Calu3 (cell line): ENCODE measurements at regions not wholly inside any gene's neighbourhood (a gene's known extent, or its start where the extent isn't known, plus 50 kb on each side); places are given as distances from the start of the nearest gene placed in this dataset.
"Not testable (repeated sequence)": the region's sequence is repeated elsewhere in the genome, so short reads cannot be mapped to it uniquely, and the experiment has no call there.

Source experiments
- BruUV-seq: library from RNA; stranded (reverse); fragments of 400-500 nt; replicated peaks from 2 replicates; lab custom pipeline; 2021; lab: Mats Ljungman, UMichigan
- CTCF ChIA-PET: fragments of 300-600 bp; sonication (Branson Sonifier 250); formaldehyde crosslinking; loops from one replicate; lab custom pipeline; 2022; ENCODE audit warnings: antibody characterized with exemption; lab: Charles Lee
- DNase-seq: peaks from one replicate; pipeline ENCODE4 v3.0.0; 2022
- H3K27ac Mint-ChIP-seq: one replicate; pipeline ENCODE4 v1.8.0; 2022; ENCODE audit warnings: mixed read lengths; ENCODE audit not compliant: unreplicated experiment
- H3K27me3 Mint-ChIP-seq: one replicate; pipeline ENCODE4 v1.8.0; 2022; ENCODE audit warnings: mixed read lengths; ENCODE audit not compliant: unreplicated experiment
- H3K36me3 Mint-ChIP-seq: one replicate; pipeline ENCODE4 v1.8.0; 2022; ENCODE audit warnings: mild to moderate bottlenecking, moderate library complexity, mixed read lengths; ENCODE audit not compliant: insufficient read depth, unreplicated experiment
- H3K4me1 Mint-ChIP-seq: one replicate; pipeline ENCODE4 v1.8.0; 2022; ENCODE audit warnings: mild to moderate bottlenecking, low read depth, mixed read lengths; ENCODE audit not compliant: unreplicated experiment
- H3K4me3 Mint-ChIP-seq: one replicate; pipeline ENCODE4 v1.8.0; 2022; ENCODE audit warnings: mild to moderate bottlenecking, low read depth, moderate library complexity, mixed read lengths; ENCODE audit not compliant: unreplicated experiment
- H3K9me3 Mint-ChIP-seq: one replicate; pipeline ENCODE4 v1.8.0; 2022; ENCODE audit warnings: low read depth, mixed read lengths; ENCODE audit not compliant: unreplicated experiment
- intact Hi-C: fragments of 100-400 bp; cut with micrococcal nuclease; formaldehyde crosslinking; loops from one replicate; pipeline ENCODE4 v1.10.0; 2022; ENCODE audit not compliant: unreplicated experiment
- TF ChIP-seq, protein P1 (sequence below): fragments of 200-600 bp; IDR thresholded peaks from one replicate; pipeline ENCODE4 v1.8.0; 2022; ENCODE audit warnings: antibody characterized with exemption; ENCODE audit not compliant: unreplicated experiment

GRCh38 chr4:152062936-152063620, 302.3 kb upstream of the GATB start:
- Mint-ChIP-seq H3K9me3 (no peaks in the 10 kb centered on the region), H3K27me3 (peaks cover 42% of the 10 kb centered on the region), H3K27ac (no peak overlapping the region), H3K36me3 (no peaks in the 10 kb centered on the region), H3K4me1 (no peaks in the 10 kb centered on the region), H3K4me3 (no peak overlapping the region)
- DNase-seq = no peak
- CTCF ChIA-PET = interaction anchor here (0.5 kb wide), 1 partner anchor 391 kb away, joined by 3 read pairs; no protein-coding TSS in a partner anchor
- TF ChIP-seq, protein P1, sequence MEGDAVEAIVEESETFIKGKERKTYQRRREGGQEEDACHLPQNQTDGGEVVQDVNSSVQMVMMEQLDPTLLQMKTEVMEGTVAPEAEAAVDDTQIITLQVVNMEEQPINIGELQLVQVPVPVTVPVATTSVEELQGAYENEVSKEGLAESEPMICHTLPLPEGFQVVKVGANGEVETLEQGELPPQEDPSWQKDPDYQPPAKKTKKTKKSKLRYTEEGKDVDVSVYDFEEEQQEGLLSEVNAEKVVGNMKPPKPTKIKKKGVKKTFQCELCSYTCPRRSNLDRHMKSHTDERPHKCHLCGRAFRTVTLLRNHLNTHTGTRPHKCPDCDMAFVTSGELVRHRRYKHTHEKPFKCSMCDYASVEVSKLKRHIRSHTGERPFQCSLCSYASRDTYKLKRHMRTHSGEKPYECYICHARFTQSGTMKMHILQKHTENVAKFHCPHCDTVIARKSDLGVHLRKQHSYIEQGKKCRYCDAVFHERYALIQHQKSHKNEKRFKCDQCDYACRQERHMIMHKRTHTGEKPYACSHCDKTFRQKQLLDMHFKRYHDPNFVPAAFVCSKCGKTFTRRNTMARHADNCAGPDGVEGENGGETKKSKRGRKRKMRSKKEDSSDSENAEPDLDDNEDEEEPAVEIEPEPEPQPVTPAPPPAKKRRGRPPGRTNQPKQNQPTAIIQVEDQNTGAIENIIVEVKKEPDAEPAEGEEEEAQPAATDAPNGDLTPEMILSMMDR = no peak
- intact Hi-C loops = no loop called here
- BruUV-seq = no TSS peak

DNA sequence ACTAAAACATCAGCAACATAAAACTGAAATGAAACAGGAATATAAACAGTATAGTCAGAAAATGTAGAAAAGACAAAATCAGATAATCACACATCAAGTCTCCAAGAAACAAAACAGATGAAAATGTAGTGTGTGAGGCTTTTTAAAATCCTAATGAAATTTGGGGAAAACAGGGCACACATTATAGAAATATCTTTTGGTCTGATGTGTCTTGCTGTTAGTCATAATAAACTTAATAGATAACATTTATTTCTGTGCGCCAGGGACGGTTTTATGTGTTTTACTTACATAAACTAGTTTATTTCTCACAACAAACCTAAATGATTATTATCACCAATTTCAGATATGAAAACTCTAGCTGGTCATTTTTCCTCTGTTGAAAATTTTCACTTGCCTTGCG, 293.9 kb upstream of the GATB start:
- DNase-seq = no peak
- Mint-ChIP-seq H3K36me3 (no peaks in the 10 kb centered on the region), H3K27me3 (peaks cover 25% of the 10 kb centered on the region), H3K9me3 (no peaks in the 10 kb centered on the region), H3K4me3 (no peak overlapping the region), H3K4me1 (no peaks in the 10 kb centered on the region), H3K27ac (no peak overlapping the region)
- TF ChIP-seq, protein P1 = no peak
- CTCF ChIA-PET = no interaction called here
- intact Hi-C loops = no loop called here
- no TSS peak for BruUV-seq

- no peak for DNase-seq
- BruUV-seq = no TSS peak
- no peaks in the 10 kb centered on the region for H3K9me3 Mint-ChIP-seq
- H3K4me3 Mint-ChIP-seq = no peak overlapping the region
- intact Hi-C loops = no loop called here
- no peak overlapping the region for H3K27ac Mint-ChIP-seq
- no peaks in the 10 kb centered on the region for H3K36me3 Mint-ChIP-seq
- no peaks in the 10 kb centered on the region for H3K4me1 Mint-ChIP-seq
- CTCF ChIA-PET = no interaction called here
- H3K27me3 Mint-ChIP-seq = peaks cover 34% of the 10 kb centered on the region
- TF ChIP-seq, protein P1 = no peak
Observed at GRCh38 chr4:152052451-152053057, 291.7 kb upstream of the GATB start.

- H3K27me3 Mint-ChIP-seq = peaks cover 34% of the 10 kb centered on the region
- BruUV-seq, H3K9me3 Mint-ChIP-seq, DNase-seq, CTCF ChIA-PET, H3K4me3 Mint-ChIP-seq, intact Hi-C loops, H3K4me1 Mint-ChIP-seq, H3K27ac Mint-ChIP-seq, H3K36me3 Mint-ChIP-seq: not testable (repeated sequence)
Observed at GRCh38 chr4:152051332-152051731, 290.5 kb upstream of the GATB start.

DNA sequence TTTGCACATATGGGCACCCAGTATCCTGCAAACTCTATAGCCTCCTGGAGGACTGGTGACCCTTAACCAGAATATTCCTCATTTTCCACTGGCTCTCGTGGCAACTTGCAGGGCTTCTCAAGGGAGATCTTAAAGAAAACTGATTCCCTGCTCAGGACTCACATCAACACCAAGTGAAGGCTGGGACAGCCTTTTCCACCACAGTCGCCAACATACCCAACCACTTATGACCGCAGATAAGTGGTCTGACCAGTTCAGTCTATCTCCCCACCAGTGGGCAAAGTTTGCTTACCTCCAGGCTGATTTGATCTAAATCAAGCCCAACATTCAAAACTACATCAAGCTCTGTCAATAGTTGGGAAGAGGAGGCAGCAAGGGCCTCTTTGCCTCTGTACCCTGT, 289.3 kb upstream of the GATB start:
- H3K36me3 Mint-ChIP-seq = no peaks in the 10 kb centered on the region
- BruUV-seq = no TSS peak
- H3K27ac Mint-ChIP-seq = no peak overlapping the region
- TF ChIP-seq, protein P1 = no peak
- no peak for DNase-seq
- H3K27me3 Mint-ChIP-seq = peaks cover 34% of the 10 kb centered on the region
- CTCF ChIA-PET = no interaction called here
- no peak overlapping the region for H3K4me3 Mint-ChIP-seq
- no peaks in the 10 kb centered on the region for H3K4me1 Mint-ChIP-seq
- intact Hi-C loops = no loop called here
- no peaks in the 10 kb centered on the region for H3K9me3 Mint-ChIP-seq
